Hematopoietic multipotent progenitor cell treated with erythropoietin and hydrocortisone succinate and interleukin-3 and kit ligand, for 6 days (in vitro differentiated cells): ENCODE measurements at regions not wholly inside any gene's neighbourhood (a gene's known extent, or its start where the extent isn't known, plus 50 kb on each side); places are given as distances from the start of the nearest gene placed in this dataset.
"Not testable (repeated sequence)": the region's sequence is repeated elsewhere in the genome, so short reads cannot be mapped to it uniquely, and the experiment has no call there.

ENCODE experiments used
- DNase-seq: peaks from one replicate; pipeline ENCODE4 v3.0.0-alpha.2; 2015

GRCh38 chr6:14540810-14541540 is 423.4 kb downstream of the CD83 start:
- DNase-seq, result no peak

- no peak for DNase-seq
Observed at GRCh38 chr6:14542670-14543366, 425.2 kb downstream of the CD83 start.

GRCh38 chr6:14543971-14544585 is 426.5 kb downstream of the CD83 start:
- DNase-seq, result no peak

- no peak for DNase-seq
Observed at GRCh38 chr6:14544666-14545065, 427.1 kb downstream of the CD83 start.

- DNase-seq, result no peak
Observed at GRCh38 chr6:14545496-14545895, 427.9 kb downstream of the CD83 start.

GRCh38 chr6:14546036-14546435 is 428.5 kb downstream of the CD83 start:
- no peak for DNase-seq

- no peak for DNase-seq
Observed at GRCh38 chr6:14547284-14547998, 429.9 kb downstream of the CD83 start.

GRCh38 chr6:14549304-14549770 is 431.8 kb downstream of the CD83 start:
- DNase-seq, result no peak

- DNase-seq, result no peak
Observed at GRCh38 chr6:14549871-14550270, 432.3 kb downstream of the CD83 start.

- DNase-seq, result no peak
Observed at GRCh38 chr6:14550410-14550809, 432.8 kb downstream of the CD83 start.

- no peak for DNase-seq
Observed at GRCh38 chr6:14550822-14551221, 433.2 kb downstream of the CD83 start.

- DNase-seq, result not testable (repeated sequence)
Observed at GRCh38 chr6:14551601-14552000, 434.0 kb downstream of the CD83 start.

GRCh38 chr6:14552891-14553290 is 435.3 kb downstream of the CD83 start:
- no peak for DNase-seq

- no peak for DNase-seq
Observed at GRCh38 chr6:14553515-14553914, 435.9 kb downstream of the CD83 start.

- DNase-seq, result no peak
Observed at GRCh38 chr6:14555804-14556203, 438.2 kb downstream of the CD83 start.

GRCh38 chr6:14559746-14560536 is 442.4 kb downstream of the CD83 start:
- no peak for DNase-seq

GRCh38 chr6:14561563-14561962 is 444.0 kb downstream of the CD83 start:
- DNase-seq, result not testable (repeated sequence)

GRCh38 chr6:14567842-14568241 is 450.3 kb downstream of the CD83 start:
- no peak for DNase-seq

GRCh38 chr6:14569394-14569793 is 451.8 kb downstream of the CD83 start:
- DNase-seq, result peak; percentile 8

- not testable (repeated sequence) for DNase-seq
Observed at GRCh38 chr6:14569874-14570273, 452.3 kb downstream of the CD83 start.

GRCh38 chr6:14571001-14571400 is 453.4 kb downstream of the CD83 start:
- no peak for DNase-seq

GRCh38 chr6:14571746-14572145 is 454.2 kb downstream of the CD83 start:
- no peak for DNase-seq
